HEK293T (cell line): ENCODE measurements at regions not wholly inside any gene's neighbourhood (a gene's known extent, or its start where the extent isn't known, plus 50 kb on each side); places are given as distances from the start of the nearest gene placed in this dataset.

Experiments used
- BHLHE40 ChIP-seq: fragments of 450-650 bp; IDR thresholded peaks from 2 replicates; pipeline ENCODE4 v1.6.1; 2016; ENCODE audit warnings: mild to moderate bottlenecking, moderate library complexity, borderline replicate concordance
- FOXA1 ChIP-seq: fragments of 450-650 bp; IDR thresholded peaks from 2 replicates; pipeline ENCODE4 v1.6.1; 2016; ENCODE audit warnings: mild to moderate bottlenecking
- SP1 ChIP-seq: fragments of 450-650 bp; IDR thresholded peaks from 2 replicates; pipeline ENCODE4 v1.6.1; 2017
- TARDBP ChIP-seq: fragments of 450-650 bp; IDR thresholded peaks from 2 replicates; pipeline ENCODE4 v1.6.1; 2016

DNA sequence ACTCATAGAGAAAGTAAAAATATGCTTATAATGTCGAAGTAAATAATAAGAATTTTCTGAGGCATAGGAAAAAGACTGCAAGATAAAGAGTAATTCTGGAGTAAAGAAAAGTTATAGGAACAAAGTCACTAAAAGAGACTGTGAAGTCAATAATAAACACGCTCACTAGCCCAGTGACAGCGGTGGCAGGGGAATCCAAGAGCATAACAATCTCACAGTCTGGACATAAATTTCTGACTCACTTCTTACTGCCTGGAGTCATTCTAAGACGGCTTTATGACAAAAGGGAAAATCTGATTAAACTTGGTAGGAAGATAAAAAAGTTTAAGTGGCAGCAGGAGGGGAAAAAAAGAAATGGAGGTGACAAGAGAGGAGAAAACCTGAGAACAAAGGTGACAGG lies 56.4 kb upstream of the GRIP1 start:
- no peak for TF ChIP-seq SP1
- TF ChIP-seq BHLHE40, result no peak
- TF ChIP-seq FOXA1, result no peak
- no peak for TF ChIP-seq TARDBP
